ENCODE measurements at regions not wholly inside any gene's neighbourhood (a gene's known extent, or its start where the extent isn't known, plus 50 kb on each side); places are given as distances from the start of the nearest gene placed in this dataset.

DNA sequence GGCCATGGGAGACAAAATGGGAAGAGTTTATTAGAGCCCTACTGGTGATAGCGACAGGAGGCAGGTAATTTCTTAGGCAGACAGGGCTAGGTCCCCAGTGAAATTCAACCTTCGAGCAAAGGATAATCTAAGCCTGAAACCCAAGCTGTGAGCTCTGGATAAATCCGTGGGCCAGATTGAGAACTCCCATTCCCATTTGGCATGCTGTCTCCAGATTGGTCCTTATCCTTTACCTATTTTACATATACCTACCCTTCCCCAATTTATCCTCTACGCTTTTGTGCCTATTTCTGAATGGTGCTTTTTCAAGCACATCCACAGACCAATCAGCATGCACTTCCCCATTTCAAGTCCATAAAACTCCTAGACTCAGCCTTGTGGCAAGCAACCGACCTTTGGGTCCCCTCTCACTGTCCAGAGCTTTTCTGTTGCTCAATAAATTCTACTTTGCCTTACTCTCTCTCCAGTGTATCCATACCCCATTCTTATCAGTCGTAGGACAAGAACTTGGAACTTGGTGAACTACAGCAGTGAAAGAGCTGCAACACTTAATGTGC lies 268.0 kb downstream of the MYCN start:
- no peaks in the 10 kb centered on the region for H3K4me1 ChIP-seq (ENCODE audit: control insufficient read depth in 1 of 2, low read depth in 2 of 2)
- DNase-seq (ENCODE audit: low spot score) (no peak), ATAC-seq (ENCODE audit: insufficient number of reproducible peaks, low FRiP score, low read depth) (no peak)
- TF ChIP-seq, protein P1, sequence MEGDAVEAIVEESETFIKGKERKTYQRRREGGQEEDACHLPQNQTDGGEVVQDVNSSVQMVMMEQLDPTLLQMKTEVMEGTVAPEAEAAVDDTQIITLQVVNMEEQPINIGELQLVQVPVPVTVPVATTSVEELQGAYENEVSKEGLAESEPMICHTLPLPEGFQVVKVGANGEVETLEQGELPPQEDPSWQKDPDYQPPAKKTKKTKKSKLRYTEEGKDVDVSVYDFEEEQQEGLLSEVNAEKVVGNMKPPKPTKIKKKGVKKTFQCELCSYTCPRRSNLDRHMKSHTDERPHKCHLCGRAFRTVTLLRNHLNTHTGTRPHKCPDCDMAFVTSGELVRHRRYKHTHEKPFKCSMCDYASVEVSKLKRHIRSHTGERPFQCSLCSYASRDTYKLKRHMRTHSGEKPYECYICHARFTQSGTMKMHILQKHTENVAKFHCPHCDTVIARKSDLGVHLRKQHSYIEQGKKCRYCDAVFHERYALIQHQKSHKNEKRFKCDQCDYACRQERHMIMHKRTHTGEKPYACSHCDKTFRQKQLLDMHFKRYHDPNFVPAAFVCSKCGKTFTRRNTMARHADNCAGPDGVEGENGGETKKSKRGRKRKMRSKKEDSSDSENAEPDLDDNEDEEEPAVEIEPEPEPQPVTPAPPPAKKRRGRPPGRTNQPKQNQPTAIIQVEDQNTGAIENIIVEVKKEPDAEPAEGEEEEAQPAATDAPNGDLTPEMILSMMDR (IDR thresholded peaks at IDR 0.05) = no peak
- no peak overlapping the region for H3K27ac ChIP-seq
- no peak overlapping the region for H3K4me3 ChIP-seq
- no peaks in the 10 kb centered on the region for H3K9me3 ChIP-seq
- no peaks in the 10 kb centered on the region for H3K27me3 ChIP-seq (replicated peaks; ENCODE audit: insufficient read depth)
- H3K36me3 ChIP-seq = no peaks in the 10 kb centered on the region

DNA sequence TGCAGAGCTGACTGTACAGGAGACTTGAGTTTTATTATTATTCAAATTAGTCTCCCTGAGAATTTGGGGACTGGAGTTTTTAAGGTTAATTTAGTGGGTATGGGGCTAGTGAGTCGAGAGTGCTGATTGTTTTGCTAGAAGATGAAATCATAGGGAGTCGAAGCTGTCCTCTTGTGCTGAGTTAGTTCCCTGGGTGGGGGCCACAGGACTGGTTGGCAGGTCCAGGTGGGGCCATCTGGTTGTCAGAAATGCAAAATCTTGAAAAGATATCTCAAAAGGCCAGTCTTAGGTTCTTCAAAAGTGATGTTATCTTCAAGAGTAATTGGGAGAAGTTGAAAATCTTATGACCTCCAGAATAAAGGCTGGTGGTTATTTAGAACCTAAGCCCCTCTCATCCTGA lies 267.3 kb downstream of the MYCN start:
- Histone ChIP-seq H3K27me3 (replicated peaks; ENCODE audit: insufficient read depth) (no peaks in the 10 kb centered on the region), H3K9me3 (no peaks in the 10 kb centered on the region), H3K36me3 (no peaks in the 10 kb centered on the region), H3K27ac (no peak overlapping the region), H3K4me3 (no peak overlapping the region), H3K4me1 (ENCODE audit: control insufficient read depth in 1 of 2, low read depth in 2 of 2) (no peaks in the 10 kb centered on the region)
- DNase-seq (ENCODE audit: low spot score) = no peak
- no peak for ATAC-seq (ENCODE audit: insufficient number of reproducible peaks, low FRiP score, low read depth)
- TF ChIP-seq, protein P1 (IDR thresholded peaks at IDR 0.05) = no peak

DNA sequence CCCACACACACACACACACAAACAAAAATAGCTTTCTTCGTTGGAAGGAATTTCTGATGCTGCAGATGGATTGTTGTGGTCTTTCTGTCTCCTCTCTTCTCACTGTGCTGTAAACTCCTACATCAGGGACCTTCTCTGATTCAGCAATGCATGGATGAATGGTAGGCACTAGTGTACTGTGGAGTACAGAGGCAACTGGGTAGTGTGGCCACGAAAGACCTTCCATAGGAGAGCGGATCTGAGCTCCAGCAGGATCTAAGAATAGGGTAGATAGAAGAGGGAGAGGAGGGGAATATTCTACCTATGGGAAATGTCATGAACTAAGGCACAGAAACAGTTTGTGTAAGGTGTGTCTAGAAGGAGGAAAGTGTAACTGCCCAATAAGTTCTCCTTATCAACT lies 266.8 kb downstream of the MYCN start:
- DNase-seq (ENCODE audit: low spot score) = no peak
- H3K36me3 ChIP-seq = no peaks in the 10 kb centered on the region
- ATAC-seq (ENCODE audit: insufficient number of reproducible peaks, low FRiP score, low read depth) = no peak

DNA sequence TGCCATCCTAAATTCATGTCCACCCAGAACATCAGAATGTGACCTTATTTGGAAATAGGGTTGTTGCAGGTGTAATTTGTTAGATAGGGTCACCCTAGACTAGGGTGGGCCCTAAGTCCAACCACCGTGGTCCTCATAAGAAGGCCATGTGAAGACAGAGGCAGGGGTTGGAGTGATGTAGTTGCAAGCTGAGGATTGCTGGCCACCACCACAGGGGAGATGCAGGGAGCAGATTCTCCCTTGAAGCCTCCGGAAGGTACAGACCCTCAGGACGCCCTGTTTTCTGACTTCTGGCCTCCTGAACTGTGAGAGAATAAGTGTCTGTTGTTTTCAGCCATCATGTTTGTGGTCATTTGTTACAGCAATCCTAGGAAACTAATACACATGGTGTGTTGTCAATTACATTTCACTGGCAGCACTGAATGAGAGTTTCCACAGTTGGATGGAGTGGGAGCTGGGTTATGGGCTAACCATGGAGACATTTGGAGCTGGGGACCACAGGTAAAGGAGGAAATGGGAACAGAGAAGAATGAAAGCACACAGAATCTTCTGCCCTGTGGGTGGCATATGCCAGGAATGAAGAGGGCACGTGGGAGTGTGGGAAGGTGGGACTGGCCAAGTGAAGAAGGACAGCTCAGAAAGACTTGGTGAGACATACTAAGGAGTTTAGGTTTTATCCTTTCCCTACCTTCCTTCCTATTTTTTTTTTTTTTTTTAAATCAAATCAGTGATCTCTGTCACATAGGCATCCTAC lies 266.0 kb downstream of the MYCN start:
- no peak for DNase-seq (ENCODE audit: low spot score)
- no peak for ATAC-seq (ENCODE audit: insufficient number of reproducible peaks, low FRiP score, low read depth)
- Histone ChIP-seq H3K4me1 (ENCODE audit: control insufficient read depth in 1 of 2, low read depth in 2 of 2) (no peaks in the 10 kb centered on the region), H3K36me3 (no peaks in the 10 kb centered on the region), H3K27me3 (replicated peaks; ENCODE audit: insufficient read depth) (no peaks in the 10 kb centered on the region), H3K9me3 (no peaks in the 10 kb centered on the region), H3K27ac (no peak overlapping the region), H3K4me3 (no peak overlapping the region)
- TF ChIP-seq, protein P1 (IDR thresholded peaks at IDR 0.05) = no peak

More for the DNA sequence above, 266.8 kb downstream of the MYCN start:
- TF ChIP-seq, protein P1 (IDR thresholded peaks at IDR 0.05) = no peak
- H3K27ac ChIP-seq = no peak overlapping the region
- no peaks in the 10 kb centered on the region for H3K4me1 ChIP-seq (ENCODE audit: control insufficient read depth in 1 of 2, low read depth in 2 of 2)
- no peaks in the 10 kb centered on the region for H3K27me3 ChIP-seq (replicated peaks; ENCODE audit: insufficient read depth)
- H3K9me3 ChIP-seq = no peaks in the 10 kb centered on the region
- H3K4me3 ChIP-seq = no peak overlapping the region

DNA sequence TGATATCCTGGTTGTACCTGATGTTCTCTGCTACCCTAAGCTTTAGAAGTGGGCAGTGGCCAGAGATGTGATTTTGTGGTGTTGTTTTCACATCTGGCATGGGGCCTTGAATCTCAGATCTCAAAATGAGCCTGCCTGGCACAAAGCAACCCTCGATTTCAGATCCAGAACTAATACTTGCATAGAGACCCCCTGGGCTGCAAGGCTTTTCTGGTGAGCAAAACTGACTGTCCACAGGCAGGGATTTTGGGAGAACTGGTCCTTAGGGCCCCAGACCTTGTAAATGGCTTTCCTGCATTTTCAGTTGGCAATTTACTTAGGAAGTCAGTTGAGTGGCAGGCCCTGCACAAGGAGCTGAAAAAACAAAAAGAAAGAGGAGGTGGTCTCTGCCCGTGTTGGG lies 265.3 kb downstream of the MYCN start:
- no peaks in the 10 kb centered on the region for H3K4me1 ChIP-seq (ENCODE audit: control insufficient read depth in 1 of 2, low read depth in 2 of 2)
- H3K4me3 ChIP-seq = no peak overlapping the region
- H3K36me3 ChIP-seq = no peaks in the 10 kb centered on the region
- TF ChIP-seq, protein P1 (IDR thresholded peaks at IDR 0.05) = no peak
- no peaks in the 10 kb centered on the region for H3K9me3 ChIP-seq
- no peak overlapping the region for H3K27ac ChIP-seq
- no peaks in the 10 kb centered on the region for H3K27me3 ChIP-seq (replicated peaks; ENCODE audit: insufficient read depth)
- DNase-seq (ENCODE audit: low spot score) (no peak), ATAC-seq (ENCODE audit: insufficient number of reproducible peaks, low FRiP score, low read depth) (no peak)
